ENCODE measurements at regions not wholly inside any gene's neighbourhood (a gene's known extent, or its start where the extent isn't known, plus 50 kb on each side); places are given as distances from the start of the nearest gene placed in this dataset.

GRCh38 chr7:24029068-24029467, 254.9 kb upstream of the NPY start:
- no peak for DNase-seq (ENCODE audit: low spot score)
- no peak overlapping the region for H3K27ac ChIP-seq
- no peak for TF ChIP-seq CTCF (conservative IDR thresholded peaks at IDR 0.05; ENCODE audit: low read depth)
- ChIA-PET CTCF (no interaction called here), POLR2A (ENCODE audit: low non-redundant PET) (no interaction called here)

GRCh38 chr7:24034251-24034650, 249.7 kb upstream of the NPY start:
- no peak for TF ChIP-seq CTCF (conservative IDR thresholded peaks at IDR 0.05; ENCODE audit: low read depth)
- no peak overlapping the region for H3K27ac ChIP-seq
- ChIA-PET CTCF (interaction anchor here (0.6 kb wide), 1 partner anchor 564 kb away, joined by 3 read pairs; no protein-coding TSS in a partner anchor), POLR2A (ENCODE audit: low non-redundant PET) (no interaction called here)
- DNase-seq (ENCODE audit: low spot score) = no peak

- ChIA-PET CTCF (no interaction called here), POLR2A (ENCODE audit: low non-redundant PET) (no interaction called here)
- TF ChIP-seq CTCF (conservative IDR thresholded peaks at IDR 0.05; ENCODE audit: low read depth) = no peak
- no peak overlapping the region for H3K27ac ChIP-seq
- no peak for DNase-seq (ENCODE audit: low spot score)
Observed at GRCh38 chr7:24035366-24036032, 248.5 kb upstream of the NPY start.

- ChIA-PET CTCF (no interaction called here), POLR2A (ENCODE audit: low non-redundant PET) (no interaction called here)
- no peak for DNase-seq (ENCODE audit: low spot score)
- TF ChIP-seq CTCF (conservative IDR thresholded peaks at IDR 0.05; ENCODE audit: low read depth) = no peak
- H3K27ac ChIP-seq = no peak overlapping the region
Observed at GRCh38 chr7:24036033-24036412, 248.0 kb upstream of the NPY start.

GRCh38 chr7:24038993-24039392, 245.0 kb upstream of the NPY start:
- ChIA-PET CTCF (no interaction called here), POLR2A (ENCODE audit: low non-redundant PET) (no interaction called here)
- no peak for DNase-seq (ENCODE audit: low spot score)
- TF ChIP-seq CTCF (conservative IDR thresholded peaks at IDR 0.05; ENCODE audit: low read depth) = no peak
- no peak overlapping the region for H3K27ac ChIP-seq

GRCh38 chr7:24039991-24040624, 243.9 kb upstream of the NPY start:
- no peak for DNase-seq (ENCODE audit: low spot score)
- no peak for TF ChIP-seq CTCF (conservative IDR thresholded peaks at IDR 0.05; ENCODE audit: low read depth)
- ChIA-PET CTCF (no interaction called here), POLR2A (ENCODE audit: low non-redundant PET) (no interaction called here)
- H3K27ac ChIP-seq = no peak overlapping the region
